ENCODE measurements at regions not wholly inside any gene's neighbourhood (a gene's known extent, or its start where the extent isn't known, plus 50 kb on each side); places are given as distances from the start of the nearest gene placed in this dataset.

DNA sequence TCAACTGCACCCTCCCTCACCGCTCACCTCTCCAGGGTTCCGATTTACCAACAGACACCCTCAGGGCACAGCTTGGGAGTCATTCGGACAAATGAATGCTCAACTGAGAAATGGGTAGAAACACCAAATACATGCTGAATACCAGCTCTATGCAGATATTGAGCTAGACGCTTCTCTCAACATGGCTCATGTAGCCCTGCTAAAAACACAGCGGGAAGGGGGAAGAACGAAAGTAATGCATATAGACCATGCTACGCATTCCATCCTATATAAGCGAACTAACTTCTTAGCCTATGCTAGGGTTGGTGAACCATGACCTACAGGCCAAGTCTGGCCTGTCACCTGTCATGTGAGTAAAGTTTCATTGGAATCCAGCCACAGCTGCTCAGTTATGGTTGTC, 304.0 kb downstream of the UQCRFS1 start:
- no peak overlapping the region for H3K4me3 ChIP-seq
- H3K27ac ChIP-seq = no peak overlapping the region
- DNase-seq = no peak

DNA sequence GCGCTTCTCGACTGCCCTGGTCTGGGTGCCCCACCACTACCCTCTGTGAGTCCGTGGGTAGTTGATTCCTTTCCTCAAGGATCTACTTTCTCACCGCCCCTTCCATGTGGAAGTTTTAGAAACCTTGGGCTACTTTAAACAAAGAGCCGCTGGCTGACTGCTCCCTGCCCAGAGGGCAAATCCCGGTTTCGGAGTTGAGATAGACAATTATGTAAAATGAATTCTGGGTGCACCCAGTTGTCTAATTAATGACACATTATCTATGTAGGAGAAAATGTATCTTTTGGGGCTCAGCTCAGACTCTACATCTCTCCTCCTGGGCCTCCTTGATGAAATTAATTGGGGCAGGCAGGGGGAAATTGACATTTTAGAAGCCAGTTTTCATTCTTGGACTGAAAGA, 305.4 kb downstream of the UQCRFS1 start:
- ATAC-seq (no peak), DNase-seq (no peak)
- no peak overlapping the region for H3K27ac ChIP-seq
- H3K36me3 ChIP-seq = no peaks in the 10 kb centered on the region
- TF ChIP-seq, protein P1, sequence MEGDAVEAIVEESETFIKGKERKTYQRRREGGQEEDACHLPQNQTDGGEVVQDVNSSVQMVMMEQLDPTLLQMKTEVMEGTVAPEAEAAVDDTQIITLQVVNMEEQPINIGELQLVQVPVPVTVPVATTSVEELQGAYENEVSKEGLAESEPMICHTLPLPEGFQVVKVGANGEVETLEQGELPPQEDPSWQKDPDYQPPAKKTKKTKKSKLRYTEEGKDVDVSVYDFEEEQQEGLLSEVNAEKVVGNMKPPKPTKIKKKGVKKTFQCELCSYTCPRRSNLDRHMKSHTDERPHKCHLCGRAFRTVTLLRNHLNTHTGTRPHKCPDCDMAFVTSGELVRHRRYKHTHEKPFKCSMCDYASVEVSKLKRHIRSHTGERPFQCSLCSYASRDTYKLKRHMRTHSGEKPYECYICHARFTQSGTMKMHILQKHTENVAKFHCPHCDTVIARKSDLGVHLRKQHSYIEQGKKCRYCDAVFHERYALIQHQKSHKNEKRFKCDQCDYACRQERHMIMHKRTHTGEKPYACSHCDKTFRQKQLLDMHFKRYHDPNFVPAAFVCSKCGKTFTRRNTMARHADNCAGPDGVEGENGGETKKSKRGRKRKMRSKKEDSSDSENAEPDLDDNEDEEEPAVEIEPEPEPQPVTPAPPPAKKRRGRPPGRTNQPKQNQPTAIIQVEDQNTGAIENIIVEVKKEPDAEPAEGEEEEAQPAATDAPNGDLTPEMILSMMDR (IDR thresholded peaks at IDR 0.05) = no peak
- H3K27me3 ChIP-seq = peaks cover 0 to 5% (median 0%) of the 10 kb centered on the region in 7 donors
- H3K4me3 ChIP-seq = no peak overlapping the region
- H3K9me3 ChIP-seq = no peaks in the 10 kb centered on the region
- WGBS, 2 donors = 59 to 85% methylated on average over 7 of the region's 7 CpGs
- no peaks in the 10 kb centered on the region for H3K4me1 ChIP-seq
- intact Hi-C loops (cut with DNase I) = no loop called here

More for the DNA sequence above, 304.0 kb downstream of the UQCRFS1 start:
- TF ChIP-seq, protein P1 (IDR thresholded peaks at IDR 0.05) = no peak
- Histone ChIP-seq H3K27me3 (peaks cover 0 to 5% (median 0%) of the 10 kb centered on the region in 7 donors), H3K9me3 (no peaks in the 10 kb centered on the region), H3K36me3 (no peaks in the 10 kb centered on the region), H3K4me1 (no peaks in the 10 kb centered on the region)
- 78 to 94% methylated on average over 8 of the region's 8 CpGs for WGBS, 2 donors
- intact Hi-C loops (cut with DNase I) = no loop called here
- no peak for ATAC-seq

DNA sequence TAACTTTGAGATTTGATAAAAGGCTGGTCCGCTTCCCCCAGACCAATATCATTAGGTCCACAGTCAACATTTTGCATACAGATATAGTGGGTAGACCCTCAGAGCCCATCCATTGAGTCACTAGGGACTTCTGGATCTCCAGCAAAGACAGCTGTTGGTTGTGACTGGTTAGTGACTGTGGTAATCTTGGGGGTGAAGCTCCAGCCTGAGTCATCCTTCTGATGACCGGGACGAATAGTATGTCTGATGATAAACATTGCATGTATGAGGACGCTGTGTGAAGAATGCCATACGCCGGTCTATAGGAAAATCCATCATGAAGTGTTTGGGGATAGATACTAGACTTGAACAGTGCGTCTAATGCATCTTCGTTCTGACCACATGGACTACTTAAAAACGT, 307.0 kb downstream of the UQCRFS1 start:
- Histone ChIP-seq H3K4me3 (no peak overlapping the region), H3K27ac (no peak overlapping the region), H3K4me1 (no peaks in the 10 kb centered on the region), H3K27me3 (no peaks in the 10 kb centered on the region), H3K9me3 (no peaks in the 10 kb centered on the region), H3K36me3 (no peaks in the 10 kb centered on the region)
- TF ChIP-seq, protein P1 (IDR thresholded peaks at IDR 0.05) = no peak
- WGBS, 2 donors = 71 to 84% methylated on average over 9 of the region's 9 CpGs
- intact Hi-C loops (cut with DNase I) = no loop called here
- ATAC-seq (no peak), DNase-seq (no peak)

DNA sequence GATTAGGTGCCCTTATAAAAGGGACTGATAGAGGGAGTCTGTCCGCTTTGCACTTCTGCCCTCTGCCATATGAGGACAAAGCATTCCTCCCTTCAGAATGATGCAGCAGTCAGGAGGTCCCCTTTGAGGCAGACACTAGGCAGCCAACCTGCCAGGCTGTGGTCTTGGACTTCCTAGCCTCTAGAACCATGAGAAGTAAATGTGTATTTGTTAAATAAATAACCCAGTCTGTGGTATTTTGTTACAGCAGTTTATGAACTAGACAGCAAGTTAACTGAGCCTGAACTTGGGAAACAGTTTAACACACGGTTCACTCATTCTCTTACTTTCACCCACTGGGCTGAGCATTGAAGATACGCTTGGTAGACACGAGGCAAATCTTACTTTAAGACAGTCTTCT, 313.2 kb downstream of the UQCRFS1 start:
- Histone ChIP-seq H3K4me3 (no peak overlapping the region), H3K27me3 (no peaks in the 10 kb centered on the region), H3K4me1 (peaks cover 0 to 7% (median 0%) of the 10 kb centered on the region in 9 donors), H3K36me3 (no peaks in the 10 kb centered on the region), H3K9me3 (no peaks in the 10 kb centered on the region), H3K27ac (no peak overlapping the region)
- 79 to 87% methylated on average over 4 of the region's 4 CpGs for WGBS, 2 donors
- DNase-seq (no peak), ATAC-seq (no peak)
- TF ChIP-seq, protein P1 (IDR thresholded peaks at IDR 0.05) = no peak
- intact Hi-C loops (cut with DNase I) = no loop called here

Measured in heart right ventricle (tissue), 16 donors.